K562 (cell line): ENCODE measurements at regions not wholly inside any gene's neighbourhood (a gene's known extent, or its start where the extent isn't known, plus 50 kb on each side); places are given as distances from the start of the nearest gene placed in this dataset.

Source experiments
- ADNP ChIP-seq: fragments of 200-800 bp; sonication (Bioruptor generic); IDR thresholded peaks from 2 replicates; pipeline ENCODE4 v1.6.1; 2016; ENCODE audit warnings: missing genetic modification characterization, missing compliant biosample characterization
- IRF1 ChIP-seq: sonication (generic); formaldehyde crosslinking; IDR thresholded peaks from 2 replicates; pipeline ENCODE4 v1.8.0; 2022; ENCODE audit warnings: missing genetic modification reagents, mild to moderate bottlenecking, borderline replicate concordance
- MAFG ChIP-seq: fragments of 450-650 bp; conservative IDR thresholded peaks from 2 replicates; pipeline ENCODE4 v1.6.1; 2016; ENCODE audit warnings: missing genetic modification characterization, missing compliant biosample characterization
- TCF7L2 ChIP-seq: fragments of 150-350 bp; IDR thresholded peaks from 2 replicates; pipeline ENCODE4 v1.6.1; 2016; ENCODE audit warnings: low read depth, mild to moderate bottlenecking, low read length, moderate library complexity
- ZEB2 ChIP-seq: fragments of 450-650 bp; IDR thresholded peaks from 2 replicates; pipeline ENCODE4 v1.6.1; 2016

GRCh38 chr2:235218486-235218907 is 266.7 kb downstream of the SH3BP4 start:
- TF ChIP-seq ZEB2 (no peak), IRF1 (CRISPR knock-in tag) (no peak), TCF7L2 (no peak), MAFG (tag) (no peak), ADNP (tag) (no peak)
